Central memory CD8-positive, alpha-beta T cell (primary cell): ENCODE measurements at regions not wholly inside any gene's neighbourhood (a gene's known extent, or its start where the extent isn't known, plus 50 kb on each side); places are given as distances from the start of the nearest gene placed in this dataset.

Experiments used
- ATAC-seq: fragments of 150-1000 bp; cut with Tn5 transposase; replicated peaks from 2 replicates; pipeline ENCODE4 v1.10.0; 2022; ENCODE audit warnings: mild to moderate bottlenecking, moderate FRiP score, moderate number of reproducible peaks; ENCODE audit not compliant: poor library complexity, severe bottlenecking; ENCODE audit errors: extremely low read depth
- DNase-seq, 2 donors: peaks; one replicate each; pipeline ENCODE4 v3.0.0; 2021; ENCODE audit warnings: low spot score in 2 of 2
- H3K27ac Mint-ChIP-seq: one replicate; pipeline ENCODE4 v1.8.0; 2022; ENCODE audit warnings: low read depth, mild to moderate bottlenecking, moderate library complexity, mixed read lengths
- H3K27me3 Mint-ChIP-seq: one replicate; pipeline ENCODE4 v1.8.0; 2022; ENCODE audit warnings: mixed read lengths
- H3K36me3 Mint-ChIP-seq: one replicate; pipeline ENCODE4 v1.8.0; 2022; ENCODE audit warnings: mild to moderate bottlenecking, moderate library complexity, mixed read lengths; ENCODE audit not compliant: insufficient read depth
- H3K4me1 Mint-ChIP-seq: one replicate; pipeline ENCODE4 v1.8.0; 2022; ENCODE audit warnings: mixed read lengths
- H3K4me3 Mint-ChIP-seq: one replicate; pipeline ENCODE4 v1.8.0; 2022; ENCODE audit warnings: mild to moderate bottlenecking, moderate library complexity, mixed read lengths
- H3K9me3 Mint-ChIP-seq: one replicate; pipeline ENCODE4 v1.8.0; 2022; ENCODE audit warnings: mixed read lengths

- DNase-seq (no peak), ATAC-seq (no peak)
- Mint-ChIP-seq H3K4me3 (no peak overlapping the region), H3K9me3 (no peaks in the 10 kb centered on the region), H3K36me3 (no peaks in the 10 kb centered on the region), H3K27me3 (peaks cover 49% of the 10 kb centered on the region), H3K4me1 (no peaks in the 10 kb centered on the region), H3K27ac (no peak overlapping the region)
These were observed 838.6 kb downstream of the TBC1D22A start for GRCh38 chr22:47600791-47601625.

DNA sequence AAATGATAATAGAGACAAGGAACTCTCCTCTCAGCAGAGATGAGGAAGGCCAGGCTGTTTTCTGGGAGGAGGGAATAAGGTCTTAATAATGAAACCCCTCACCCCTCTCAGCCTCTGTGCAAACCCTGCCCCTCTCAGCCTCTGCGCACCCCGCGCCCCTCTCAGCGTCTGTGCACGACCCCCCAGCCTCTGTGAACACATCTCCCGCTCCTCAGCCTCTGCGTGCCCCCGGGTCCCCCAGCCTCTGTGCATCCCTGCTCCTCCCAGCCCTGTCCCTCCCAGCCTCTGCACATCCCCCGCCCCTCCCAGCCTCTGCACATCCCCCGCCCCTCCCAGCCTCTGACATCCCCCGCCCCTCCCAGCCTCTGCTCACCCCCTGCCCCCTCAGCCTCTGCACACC lies 837.8 kb downstream of the TBC1D22A start:
- H3K36me3 Mint-ChIP-seq = no peaks in the 10 kb centered on the region
- peaks cover 41% of the 10 kb centered on the region for H3K27me3 Mint-ChIP-seq
- no peaks in the 10 kb centered on the region for H3K9me3 Mint-ChIP-seq
- no peaks in the 10 kb centered on the region for H3K4me1 Mint-ChIP-seq
- no peak for ATAC-seq
- no peak overlapping the region for H3K27ac Mint-ChIP-seq
- no peak for DNase-seq
- H3K4me3 Mint-ChIP-seq = no peak overlapping the region

DNA sequence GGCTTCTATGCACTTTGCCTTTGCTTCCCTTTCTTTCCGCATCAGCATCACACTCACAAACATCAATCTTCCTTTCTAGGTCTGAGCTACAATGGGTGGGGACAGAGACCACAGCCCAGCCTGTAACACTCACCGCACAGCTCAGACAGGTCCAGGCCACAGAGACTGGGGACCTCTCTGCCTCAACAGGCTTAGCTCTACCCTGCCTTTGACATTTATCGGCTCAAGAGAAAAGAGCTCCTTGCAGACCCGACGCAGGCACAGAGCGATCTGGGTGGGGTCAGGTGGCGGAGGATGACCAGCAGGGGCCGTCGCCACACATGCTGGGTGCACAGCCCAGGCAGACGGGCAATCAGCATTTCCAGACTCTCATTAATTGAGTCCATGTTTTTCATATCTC lies 837.3 kb downstream of the TBC1D22A start:
- peaks cover 40% of the 10 kb centered on the region for H3K27me3 Mint-ChIP-seq
- ATAC-seq (no peak), DNase-seq (no peak)
- H3K36me3 Mint-ChIP-seq = no peaks in the 10 kb centered on the region
- H3K27ac Mint-ChIP-seq = no peak overlapping the region
- no peaks in the 10 kb centered on the region for H3K9me3 Mint-ChIP-seq
- H3K4me3 Mint-ChIP-seq = no peak overlapping the region
- H3K4me1 Mint-ChIP-seq = no peaks in the 10 kb centered on the region

DNA sequence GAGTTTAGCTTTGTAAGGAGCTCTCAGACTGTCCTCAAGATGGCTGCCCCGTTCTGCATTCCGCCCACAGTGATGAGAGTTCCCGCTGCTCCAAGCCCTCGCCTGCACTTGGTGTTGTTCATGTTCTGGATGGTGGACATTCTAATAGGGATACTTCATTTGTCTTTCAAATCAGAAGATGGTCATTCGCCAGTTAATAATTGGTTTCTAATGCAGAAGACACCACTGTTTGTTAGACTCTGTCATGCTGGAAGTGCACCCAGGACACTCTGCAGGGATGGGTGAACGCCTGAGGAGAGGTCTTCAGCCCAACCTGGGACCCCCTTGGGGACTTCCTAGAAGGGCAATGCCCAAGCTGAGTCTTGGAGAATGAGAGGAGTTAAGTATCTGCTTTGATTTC lies 836.4 kb downstream of the TBC1D22A start:
- no peaks in the 10 kb centered on the region for H3K9me3 Mint-ChIP-seq
- no peaks in the 10 kb centered on the region for H3K4me1 Mint-ChIP-seq
- DNase-seq (no peak), ATAC-seq (no peak)
- no peaks in the 10 kb centered on the region for H3K36me3 Mint-ChIP-seq
- no peak overlapping the region for H3K27ac Mint-ChIP-seq
- H3K4me3 Mint-ChIP-seq = no peak overlapping the region
- peaks cover 40% of the 10 kb centered on the region for H3K27me3 Mint-ChIP-seq

GRCh38 chr22:47597041-47597440 lies 834.6 kb downstream of the TBC1D22A start:
- ATAC-seq (no peak), DNase-seq (no peak)
- H3K27ac Mint-ChIP-seq = no peak overlapping the region
- no peaks in the 10 kb centered on the region for H3K36me3 Mint-ChIP-seq
- peaks cover 45% of the 10 kb centered on the region for H3K27me3 Mint-ChIP-seq
- no peaks in the 10 kb centered on the region for H3K4me1 Mint-ChIP-seq
- H3K9me3 Mint-ChIP-seq = no peaks in the 10 kb centered on the region
- no peak overlapping the region for H3K4me3 Mint-ChIP-seq

GRCh38 chr22:47596176-47596690 lies 833.8 kb downstream of the TBC1D22A start:
- Mint-ChIP-seq H3K27ac (no peak overlapping the region), H3K4me3 (no peak overlapping the region), H3K9me3 (no peaks in the 10 kb centered on the region), H3K27me3 (peaks cover 37% of the 10 kb centered on the region), H3K36me3 (no peaks in the 10 kb centered on the region), H3K4me1 (no peaks in the 10 kb centered on the region)
- no peak for ATAC-seq
- DNase-seq = no peak

- Mint-ChIP-seq H3K27me3 (peaks cover 30% of the 10 kb centered on the region), H3K27ac (no peak overlapping the region), H3K4me1 (no peaks in the 10 kb centered on the region), H3K9me3 (no peaks in the 10 kb centered on the region), H3K36me3 (no peaks in the 10 kb centered on the region), H3K4me3 (no peak overlapping the region)
- ATAC-seq = no peak
- no peak for DNase-seq
These were observed 832.5 kb downstream of the TBC1D22A start for GRCh38 chr22:47594836-47595521.

DNA sequence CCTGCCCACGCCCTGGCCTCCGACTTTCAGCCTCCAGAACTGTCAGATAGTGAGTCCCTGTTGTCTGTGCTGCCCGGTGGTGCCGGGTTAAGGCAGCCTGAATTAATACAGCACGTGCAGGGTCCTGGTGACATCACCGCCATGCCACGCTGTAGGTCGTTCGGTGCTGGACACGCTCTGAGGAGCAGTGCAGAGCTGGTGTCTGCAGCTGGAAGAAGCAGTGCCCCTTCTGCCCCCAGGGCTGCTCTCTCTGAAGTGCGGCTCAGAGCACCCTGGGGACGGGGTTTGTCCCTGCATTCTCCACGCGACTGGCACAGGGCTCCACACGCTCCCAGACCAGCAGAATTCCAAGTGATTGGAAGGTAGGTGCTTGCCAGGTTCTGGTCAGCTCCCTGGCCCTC lies 831.5 kb downstream of the TBC1D22A start:
- Mint-ChIP-seq H3K27me3 (peaks cover 30% of the 10 kb centered on the region), H3K4me1 (no peaks in the 10 kb centered on the region), H3K9me3 (no peaks in the 10 kb centered on the region), H3K4me3 (no peak overlapping the region), H3K27ac (no peak overlapping the region), H3K36me3 (no peaks in the 10 kb centered on the region)
- DNase-seq (no peak), ATAC-seq (no peak)

DNA sequence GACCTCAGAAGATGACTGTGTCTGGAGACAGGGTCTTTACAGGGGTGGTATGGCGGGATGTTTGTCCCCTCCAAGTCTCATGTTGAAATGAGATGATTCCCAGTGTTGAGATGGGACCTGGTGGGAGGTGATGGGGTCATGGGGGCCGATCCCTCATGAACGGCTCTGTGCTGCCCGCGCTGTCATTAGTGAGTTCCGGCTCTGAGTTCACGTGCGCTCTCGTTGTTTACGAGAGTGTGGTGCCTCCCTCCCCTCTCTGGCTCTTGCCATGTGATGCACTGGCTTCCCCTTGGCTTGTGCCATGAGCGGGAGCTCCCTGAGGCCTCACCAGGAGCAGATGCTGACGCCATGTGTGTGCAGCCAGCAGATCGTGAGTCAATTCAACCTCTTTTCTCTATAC lies 830.8 kb downstream of the TBC1D22A start:
- Mint-ChIP-seq H3K9me3 (no peaks in the 10 kb centered on the region), H3K4me1 (no peaks in the 10 kb centered on the region), H3K36me3 (no peaks in the 10 kb centered on the region), H3K27ac (no peak overlapping the region), H3K27me3 (peaks cover 33% of the 10 kb centered on the region), H3K4me3 (no peak overlapping the region)
- ATAC-seq = no peak
- no peak for DNase-seq

DNA sequence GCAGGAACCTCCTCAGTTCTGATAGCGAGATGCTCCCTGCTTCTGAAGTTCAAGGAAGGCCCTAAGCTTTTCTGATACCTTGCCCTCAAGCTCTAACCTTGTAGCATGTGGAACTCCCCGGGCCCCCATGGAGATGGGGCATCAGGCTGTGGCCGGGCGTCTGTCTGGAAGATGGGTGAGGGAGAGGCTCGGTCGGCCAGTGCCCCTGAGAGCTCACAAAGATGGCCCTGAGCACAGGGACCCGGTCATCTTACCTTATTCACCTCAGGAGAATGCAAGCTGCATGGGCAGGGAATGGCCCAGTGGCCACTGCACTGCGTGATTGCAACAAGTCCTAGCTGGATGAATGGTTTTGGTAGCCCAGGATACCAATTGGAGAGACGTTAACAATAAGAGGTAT lies 830.3 kb downstream of the TBC1D22A start:
- no peak overlapping the region for H3K27ac Mint-ChIP-seq
- ATAC-seq = no peak

GRCh38 chr22:47591709-47592108 lies 829.3 kb downstream of the TBC1D22A start:
- Mint-ChIP-seq H3K27me3 (peaks cover 31% of the 10 kb centered on the region), H3K9me3 (no peaks in the 10 kb centered on the region), H3K27ac (no peak overlapping the region), H3K4me3 (no peak overlapping the region), H3K36me3 (no peaks in the 10 kb centered on the region), H3K4me1 (no peaks in the 10 kb centered on the region)
- ATAC-seq (no peak), DNase-seq (no peak)

More for the DNA sequence above, 830.3 kb downstream of the TBC1D22A start:
- no peak for DNase-seq
- Mint-ChIP-seq H3K4me3 (no peak overlapping the region), H3K9me3 (no peaks in the 10 kb centered on the region), H3K36me3 (no peaks in the 10 kb centered on the region), H3K27me3 (peaks cover 38% of the 10 kb centered on the region), H3K4me1 (no peaks in the 10 kb centered on the region)

DNA sequence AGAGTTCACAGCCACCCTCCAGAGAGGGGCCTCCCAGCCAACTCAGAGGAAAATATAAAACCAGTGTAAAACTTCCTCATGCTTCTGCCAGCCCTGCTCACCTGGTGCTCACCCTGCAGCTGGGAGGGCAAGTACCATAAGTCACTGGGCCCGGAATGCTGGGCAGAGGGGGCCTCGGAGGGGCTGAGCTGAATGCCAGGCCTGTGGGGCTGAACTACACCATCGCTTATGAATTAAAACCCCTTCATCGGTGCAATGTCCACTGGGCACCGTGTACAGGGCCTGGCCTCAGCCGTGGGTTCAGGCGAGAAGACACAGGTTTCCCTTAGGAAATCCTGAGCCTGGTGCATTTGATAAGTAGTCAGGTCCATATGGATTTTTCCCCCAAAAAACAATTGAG lies 828.6 kb downstream of the TBC1D22A start:
- no peaks in the 10 kb centered on the region for H3K36me3 Mint-ChIP-seq
- H3K9me3 Mint-ChIP-seq = no peaks in the 10 kb centered on the region
- peaks cover 31% of the 10 kb centered on the region for H3K27me3 Mint-ChIP-seq
- no peak overlapping the region for H3K27ac Mint-ChIP-seq
- H3K4me3 Mint-ChIP-seq = no peak overlapping the region
- ATAC-seq (no peak), DNase-seq (no peak)
- H3K4me1 Mint-ChIP-seq = no peaks in the 10 kb centered on the region
